ENCODE measurements at regions not wholly inside any gene's neighbourhood (a gene's known extent, or its start where the extent isn't known, plus 50 kb on each side); places are given as distances from the start of the nearest gene placed in this dataset.

DNA sequence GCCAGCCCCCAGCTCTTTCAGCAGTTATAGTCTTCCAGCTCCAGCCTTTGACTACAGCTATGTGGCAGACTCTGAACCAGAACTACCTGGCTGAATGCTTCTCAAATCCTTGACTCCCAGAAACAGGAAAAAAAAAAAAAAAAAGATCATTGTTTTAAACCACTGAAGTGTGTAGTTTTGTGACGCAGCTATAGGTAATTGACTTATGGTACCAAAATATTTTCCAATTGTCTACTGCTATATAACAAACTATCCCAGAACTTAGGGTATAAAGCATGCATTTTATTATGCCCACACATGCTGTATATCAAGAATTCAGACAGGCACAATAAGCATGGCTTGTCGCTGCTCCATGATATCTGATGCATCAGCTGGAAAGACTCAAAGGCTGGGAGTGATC lies 127.1 kb upstream of the POC5 start:
- 91 to 98% methylated on average over 2 of the region's 2 CpGs for WGBS, 2 donors
- H3K9me3 ChIP-seq: no peaks in the 10 kb centered on the region
- H3K27ac ChIP-seq: no peak overlapping the region
- H3K27me3 ChIP-seq: no peaks in the 10 kb centered on the region
- no peak for DNase-seq
- no peak overlapping the region for H3K4me3 ChIP-seq
- TF ChIP-seq EP300 (IDR thresholded peaks at IDR 0.05): no peak
- H3K36me3 ChIP-seq: no peaks in the 10 kb centered on the region
- H3K4me1 ChIP-seq: no peaks in the 10 kb centered on the region
- intact Hi-C loops (cut with DNase I): no loop called here

DNA sequence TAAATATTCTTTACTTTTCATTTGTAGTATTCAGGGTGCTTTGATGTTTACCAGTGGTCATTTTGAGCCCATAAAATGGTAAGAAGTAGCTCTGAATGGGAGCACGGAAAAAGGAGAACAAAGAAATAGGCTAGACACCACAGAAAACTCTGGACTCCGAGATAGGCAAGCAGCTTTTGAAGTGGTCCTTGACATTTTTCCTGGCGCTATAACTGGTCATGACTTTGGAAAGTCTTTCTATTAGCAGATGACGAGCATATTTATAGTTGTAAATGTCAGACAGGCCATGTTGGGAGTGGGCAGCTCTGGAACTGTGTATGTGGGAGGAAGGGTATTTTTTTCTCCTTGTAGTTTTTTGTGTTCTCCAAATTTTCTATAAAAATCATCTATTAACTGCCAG lies 126.1 kb upstream of the POC5 start:
- Histone ChIP-seq H3K9me3 (no peaks in the 10 kb centered on the region), H3K36me3 (no peaks in the 10 kb centered on the region), H3K4me3 (no peak overlapping the region), H3K27ac (no peak overlapping the region), H3K4me1 (no peaks in the 10 kb centered on the region), H3K27me3 (no peaks in the 10 kb centered on the region)
- WGBS, 2 donors: 70 to 90% methylated on average over 4 of the region's 4 CpGs
- intact Hi-C loops (cut with DNase I): no loop called here
- DNase-seq: no peak
- TF ChIP-seq POLR2A (IDR thresholded peaks at IDR 0.05) (no peak), POLR2AphosphoS5 (IDR thresholded peaks at IDR 0.05) (no peak), EP300 (IDR thresholded peaks at IDR 0.05) (no peak)
- TF ChIP-seq, protein P1, sequence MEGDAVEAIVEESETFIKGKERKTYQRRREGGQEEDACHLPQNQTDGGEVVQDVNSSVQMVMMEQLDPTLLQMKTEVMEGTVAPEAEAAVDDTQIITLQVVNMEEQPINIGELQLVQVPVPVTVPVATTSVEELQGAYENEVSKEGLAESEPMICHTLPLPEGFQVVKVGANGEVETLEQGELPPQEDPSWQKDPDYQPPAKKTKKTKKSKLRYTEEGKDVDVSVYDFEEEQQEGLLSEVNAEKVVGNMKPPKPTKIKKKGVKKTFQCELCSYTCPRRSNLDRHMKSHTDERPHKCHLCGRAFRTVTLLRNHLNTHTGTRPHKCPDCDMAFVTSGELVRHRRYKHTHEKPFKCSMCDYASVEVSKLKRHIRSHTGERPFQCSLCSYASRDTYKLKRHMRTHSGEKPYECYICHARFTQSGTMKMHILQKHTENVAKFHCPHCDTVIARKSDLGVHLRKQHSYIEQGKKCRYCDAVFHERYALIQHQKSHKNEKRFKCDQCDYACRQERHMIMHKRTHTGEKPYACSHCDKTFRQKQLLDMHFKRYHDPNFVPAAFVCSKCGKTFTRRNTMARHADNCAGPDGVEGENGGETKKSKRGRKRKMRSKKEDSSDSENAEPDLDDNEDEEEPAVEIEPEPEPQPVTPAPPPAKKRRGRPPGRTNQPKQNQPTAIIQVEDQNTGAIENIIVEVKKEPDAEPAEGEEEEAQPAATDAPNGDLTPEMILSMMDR (IDR thresholded peaks at IDR 0.05): no peak

GRCh38 chr5:75839547-75839946 lies 122.3 kb upstream of the POC5 start:
- DNase-seq: no peak
- TF ChIP-seq POLR2AphosphoS5 (IDR thresholded peaks at IDR 0.05) (no peak), EP300 (IDR thresholded peaks at IDR 0.05) (no peak), POLR2A (IDR thresholded peaks at IDR 0.05) (no peak)
- TF ChIP-seq, protein P1 (IDR thresholded peaks at IDR 0.05): no peak
- H3K4me3 ChIP-seq: no peak overlapping the region
- no peak overlapping the region for H3K27ac ChIP-seq
- no peaks in the 10 kb centered on the region for H3K9me3 ChIP-seq
- H3K27me3 ChIP-seq: no peaks in the 10 kb centered on the region
- H3K4me1 ChIP-seq: no peaks in the 10 kb centered on the region
- 97 to 99% methylated on average over 1 of the region's 1 CpG for WGBS, 2 donors
- H3K36me3 ChIP-seq: no peaks in the 10 kb centered on the region
- intact Hi-C loops (cut with DNase I): no loop called here

DNA sequence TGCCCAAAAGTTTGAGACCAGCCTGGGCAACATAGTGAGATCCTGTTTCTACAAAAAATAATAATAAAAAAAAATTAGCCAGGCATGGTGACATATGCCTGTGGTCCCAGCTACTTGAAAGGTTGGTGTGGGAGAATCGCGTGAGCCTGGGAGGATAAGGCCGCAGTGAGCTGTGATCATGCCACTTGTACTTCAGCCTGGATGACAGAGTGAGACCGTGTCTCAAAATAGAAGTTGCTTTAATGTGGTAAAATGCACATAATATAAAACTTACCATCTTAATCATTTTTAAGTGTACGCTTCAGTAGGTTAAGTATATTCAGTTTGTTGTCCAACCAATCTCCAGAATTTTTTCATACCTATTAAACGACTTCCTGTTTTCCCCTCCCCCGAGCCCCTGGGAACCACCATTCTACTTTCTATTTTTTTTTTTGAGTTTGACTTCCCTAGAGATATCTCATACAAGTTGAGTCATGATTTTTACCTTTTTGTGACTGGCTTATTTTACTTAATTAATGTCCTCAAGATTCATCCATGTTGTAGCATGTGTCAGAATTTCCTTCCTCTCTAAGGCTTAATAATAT lies 120.1 kb upstream of the POC5 start:
- intact Hi-C loops (cut with DNase I): no loop called here
- Histone ChIP-seq H3K27ac (no peak overlapping the region), H3K9me3 (no peaks in the 10 kb centered on the region), H3K27me3 (no peaks in the 10 kb centered on the region), H3K36me3 (no peaks in the 10 kb centered on the region), H3K4me3 (no peak overlapping the region), H3K4me1 (no peaks in the 10 kb centered on the region)
- TF ChIP-seq, protein P1 (IDR thresholded peaks at IDR 0.05): no peak
- TF ChIP-seq EP300 (IDR thresholded peaks at IDR 0.05): no peak
- no peak for TF ChIP-seq POLR2AphosphoS5 (IDR thresholded peaks at IDR 0.05)
- no peak for TF ChIP-seq POLR2A (IDR thresholded peaks at IDR 0.05)
- 81 to 92% methylated on average over 7 of the region's 7 CpGs for WGBS, 2 donors
- DNase-seq: no peak

- no peak for TF ChIP-seq POLR2A (IDR thresholded peaks at IDR 0.05)
- TF ChIP-seq, protein P1 (IDR thresholded peaks at IDR 0.05): no peak
Measured at GRCh38 chr5:75831561-75831960, 114.3 kb upstream of the POC5 start.

More at GRCh38 chr5:75831561-75831960, 114.3 kb upstream of the POC5 start:
- H3K4me3 ChIP-seq: no peak overlapping the region
- DNase-seq: no peak
- H3K36me3 ChIP-seq: no peaks in the 10 kb centered on the region
- H3K27ac ChIP-seq: no peak overlapping the region
- H3K4me1 ChIP-seq: no peaks in the 10 kb centered on the region
- no peaks in the 10 kb centered on the region for H3K9me3 ChIP-seq
- 93 to 94% methylated on average over 11 of the region's 11 CpGs for WGBS, 2 donors
- no peaks in the 10 kb centered on the region for H3K27me3 ChIP-seq
- intact Hi-C loops (cut with DNase I): no loop called here
